Epithelial cell of proximal tubule (primary cell): ENCODE measurements at regions not wholly inside any gene's neighbourhood (a gene's known extent, or its start where the extent isn't known, plus 50 kb on each side); places are given as distances from the start of the nearest gene placed in this dataset.

Experiments
- DNase-seq: peaks from one replicate; pipeline ENCODE4 v3.0.0-alpha.2; 2011; ENCODE audit warnings: low read depth
- H3K4me3 ChIP-seq: 2 replicates; pipeline ENCODE4 v1.5.1; 2011; ENCODE audit warnings: low read depth, mild to moderate bottlenecking, low read length
- CTCF ChIP-seq: conservative IDR thresholded peaks from 2 replicates; pipeline ENCODE4 v1.5.1; 2012; ENCODE audit warnings: low read depth, mild to moderate bottlenecking, low read length

- TF ChIP-seq CTCF, result no peak
Measured at GRCh38 chr5:68555907-68556681, 340.5 kb downstream of the PIK3R1 start.

GRCh38 chr5:68557162-68557936 lies 341.8 kb downstream of the PIK3R1 start:
- no peak for TF ChIP-seq CTCF
- no peak for DNase-seq
- H3K4me3 ChIP-seq, result no peak overlapping the region

More at GRCh38 chr5:68555907-68556681, 340.5 kb downstream of the PIK3R1 start:
- no peak for DNase-seq
- no peak overlapping the region for H3K4me3 ChIP-seq

GRCh38 chr5:68562308-68562707 lies 346.8 kb downstream of the PIK3R1 start:
- TF ChIP-seq CTCF, result no peak
- DNase-seq, result peak; percentile 52
- no peak overlapping the region for H3K4me3 ChIP-seq

GRCh38 chr5:68565427-68565826 lies 349.9 kb downstream of the PIK3R1 start:
- no peak overlapping the region for H3K4me3 ChIP-seq
- DNase-seq, result no peak
- no peak for TF ChIP-seq CTCF

GRCh38 chr5:68576805-68577204 lies 361.2 kb downstream of the PIK3R1 start:
- no peak overlapping the region for H3K4me3 ChIP-seq
- TF ChIP-seq CTCF, result no peak
- no peak for DNase-seq

GRCh38 chr5:68582284-68582683 lies 366.7 kb downstream of the PIK3R1 start:
- no peak for DNase-seq
- H3K4me3 ChIP-seq, result no peak overlapping the region
- no peak for TF ChIP-seq CTCF

GRCh38 chr5:68587171-68587570 lies 371.6 kb downstream of the PIK3R1 start:
- no peak overlapping the region for H3K4me3 ChIP-seq
- no peak for DNase-seq
- TF ChIP-seq CTCF, result no peak
